HUES48 (cell line): ENCODE measurements at regions not wholly inside any gene's neighbourhood (a gene's known extent, or its start where the extent isn't known, plus 50 kb on each side); places are given as distances from the start of the nearest gene placed in this dataset.

Experiments used
- H3K27ac ChIP-seq: one replicate; pipeline ENCODE4 v1.7.0; 2013; ENCODE audit warnings: low read depth, low read length, inconsistent platforms
- H3K27me3 ChIP-seq: 2 replicates; pipeline ENCODE4 v1.6.1; 2013; ENCODE audit warnings: mild to moderate bottlenecking, low read length; ENCODE audit not compliant: control insufficient read depth, insufficient read depth
- H3K36me3 ChIP-seq: 2 replicates; pipeline ENCODE4 v1.6.1; 2013; ENCODE audit warnings: low read length; ENCODE audit not compliant: control insufficient read depth, insufficient read depth
- H3K4me1 ChIP-seq: 2 replicates; pipeline ENCODE4 v1.6.1; 2013; ENCODE audit warnings: mild to moderate bottlenecking, low read length; ENCODE audit not compliant: control insufficient read depth, insufficient read depth
- H3K4me3 ChIP-seq: 2 replicates; pipeline ENCODE4 v1.5.1; 2013; ENCODE audit warnings: mild to moderate bottlenecking, low read depth, low read length
- H3K9ac ChIP-seq: 2 replicates; pipeline ENCODE4 v1.6.1; 2013; ENCODE audit warnings: mild to moderate bottlenecking, low read depth, low read length, moderate library complexity
- H3K9me3 ChIP-seq: 2 replicates; pipeline ENCODE4 v1.6.1; 2013; ENCODE audit warnings: low read length; ENCODE audit not compliant: control insufficient read depth, insufficient read depth

GRCh38 chr3:869269-869668 is 223.6 kb upstream of the CNTN6 start:
- Histone ChIP-seq H3K36me3 (no peaks in the 10 kb centered on the region), H3K9ac (no peak overlapping the region), H3K4me3 (no peak overlapping the region), H3K4me1 (no peaks in the 10 kb centered on the region), H3K27me3 (no peaks in the 10 kb centered on the region), H3K27ac (no peak overlapping the region), H3K9me3 (no peaks in the 10 kb centered on the region)

DNA sequence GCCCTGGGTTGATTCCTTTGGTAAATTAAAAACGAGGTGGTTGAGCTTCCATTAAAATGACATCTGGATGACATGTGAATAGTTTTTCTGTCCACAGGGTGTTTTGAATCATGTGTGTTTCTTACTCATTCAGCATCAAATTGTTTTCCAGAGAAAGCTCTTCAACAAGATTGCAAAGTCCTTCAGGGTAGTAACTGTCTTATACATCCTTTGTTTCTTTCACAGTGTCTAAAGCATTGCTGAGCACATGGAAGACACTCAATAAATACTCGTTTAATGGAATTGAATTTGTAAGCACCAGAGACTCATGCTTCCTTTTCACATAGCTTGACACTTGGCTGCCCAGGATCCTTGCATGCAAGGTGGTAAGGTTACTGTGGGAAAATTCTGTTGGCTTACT is 223.1 kb upstream of the CNTN6 start:
- H3K27ac ChIP-seq, result no peak overlapping the region
- H3K9ac ChIP-seq, result no peak overlapping the region
- H3K9me3 ChIP-seq, result no peaks in the 10 kb centered on the region
- no peaks in the 10 kb centered on the region for H3K27me3 ChIP-seq
- no peaks in the 10 kb centered on the region for H3K4me1 ChIP-seq
- H3K36me3 ChIP-seq, result no peaks in the 10 kb centered on the region
- H3K4me3 ChIP-seq, result no peak overlapping the region

GRCh38 chr3:871651-872050 is 221.2 kb upstream of the CNTN6 start:
- H3K9me3 ChIP-seq, result no peaks in the 10 kb centered on the region
- H3K36me3 ChIP-seq, result no peaks in the 10 kb centered on the region
- no peak overlapping the region for H3K4me3 ChIP-seq
- H3K4me1 ChIP-seq, result no peaks in the 10 kb centered on the region
- no peaks in the 10 kb centered on the region for H3K27me3 ChIP-seq
- H3K27ac ChIP-seq, result no peak overlapping the region
- no peak overlapping the region for H3K9ac ChIP-seq

- H3K4me3 ChIP-seq, result no peak overlapping the region
- H3K27me3 ChIP-seq, result no peaks in the 10 kb centered on the region
- no peak overlapping the region for H3K27ac ChIP-seq
- H3K36me3 ChIP-seq, result no peaks in the 10 kb centered on the region
- no peaks in the 10 kb centered on the region for H3K9me3 ChIP-seq
- H3K9ac ChIP-seq, result no peak overlapping the region
- H3K4me1 ChIP-seq, result 0 out of 2 replicates have a peak, but pooled peaks cover 4% of the 10 kb centered on the region
Measured at GRCh38 chr3:877001-877400, 215.8 kb upstream of the CNTN6 start.

DNA sequence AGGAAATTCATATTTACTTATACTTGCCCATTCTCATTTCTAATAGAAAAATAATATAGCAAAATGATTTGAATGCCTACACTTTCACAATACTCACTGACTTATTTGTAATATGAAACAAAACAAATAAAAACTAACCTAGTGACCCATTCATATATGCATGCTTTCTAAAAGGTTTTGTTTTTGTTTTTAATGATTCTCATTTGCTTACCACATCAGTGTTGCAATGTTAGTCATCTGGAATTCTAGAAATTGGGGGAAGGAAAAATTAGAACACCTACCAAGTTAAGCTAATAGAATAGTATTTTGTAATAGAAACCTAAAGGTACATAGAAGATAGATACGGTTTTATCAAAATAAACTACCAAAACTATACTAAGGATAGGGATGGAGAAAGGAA is 214.1 kb upstream of the CNTN6 start:
- no peak overlapping the region for H3K4me3 ChIP-seq
- H3K27ac ChIP-seq, result no peak overlapping the region
- no peaks in the 10 kb centered on the region for H3K27me3 ChIP-seq
- no peaks in the 10 kb centered on the region for H3K9me3 ChIP-seq
- no peaks in the 10 kb centered on the region for H3K36me3 ChIP-seq
- H3K9ac ChIP-seq, result no peak overlapping the region
- H3K4me1 ChIP-seq, result 0 out of 2 replicates have a peak, but pooled peaks cover 4% of the 10 kb centered on the region

DNA sequence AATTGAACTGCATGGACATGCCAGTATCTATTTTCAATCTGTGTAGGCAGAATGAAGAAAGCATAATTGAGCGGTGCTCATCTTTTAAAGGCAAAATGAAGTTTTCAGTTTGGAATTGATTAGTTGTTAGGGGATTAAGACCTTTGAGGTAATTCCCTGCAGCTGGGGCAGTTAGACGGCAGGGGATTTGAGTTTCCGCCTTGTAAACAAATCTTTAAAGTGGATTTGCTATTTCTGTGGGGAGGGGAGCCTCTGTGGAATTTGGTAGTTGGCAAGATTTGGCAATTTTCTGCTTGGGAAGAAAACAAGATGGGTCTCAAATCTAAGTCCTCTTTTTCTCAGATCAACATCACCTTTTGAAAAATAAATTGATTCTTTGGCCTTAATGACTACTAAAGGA is 212.5 kb upstream of the CNTN6 start:
- H3K9me3 ChIP-seq, result no peaks in the 10 kb centered on the region
- H3K27me3 ChIP-seq, result no peaks in the 10 kb centered on the region
- 0 out of 2 replicates have a peak, but pooled peaks cover 4% of the 10 kb centered on the region for H3K4me1 ChIP-seq
- H3K9ac ChIP-seq, result no peak overlapping the region
- H3K36me3 ChIP-seq, result no peaks in the 10 kb centered on the region
- no peak overlapping the region for H3K27ac ChIP-seq
- no peak overlapping the region for H3K4me3 ChIP-seq

DNA sequence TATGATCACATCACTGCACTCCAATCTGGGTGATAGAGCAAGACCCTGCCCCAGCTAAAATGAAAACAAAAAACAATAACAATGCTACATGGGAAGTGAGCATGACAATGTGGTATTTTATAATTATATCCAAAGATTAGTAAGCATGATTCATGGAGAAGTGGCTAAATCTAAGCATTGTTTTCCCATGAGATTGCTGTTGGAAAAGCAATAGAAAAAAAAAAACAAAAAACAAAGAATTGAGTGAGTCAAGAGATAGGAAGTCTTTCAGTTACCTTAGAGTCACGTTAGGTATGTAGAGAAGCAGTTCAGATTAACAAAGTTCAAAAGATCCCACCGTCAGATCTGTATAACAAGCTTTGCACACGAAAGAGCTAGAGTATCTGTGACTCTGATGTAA is 210.3 kb upstream of the CNTN6 start:
- Histone ChIP-seq H3K4me3 (no peak overlapping the region), H3K27ac (no peak overlapping the region), H3K36me3 (no peaks in the 10 kb centered on the region), H3K27me3 (no peaks in the 10 kb centered on the region), H3K4me1 (0 out of 2 replicates have a peak, but pooled peaks cover 4% of the 10 kb centered on the region), H3K9me3 (no peaks in the 10 kb centered on the region), H3K9ac (no peak overlapping the region)

- Histone ChIP-seq H3K4me3 (no peak overlapping the region), H3K9ac (no peak overlapping the region), H3K4me1 (peaks cover 9% of the 10 kb centered on the region), H3K9me3 (no peaks in the 10 kb centered on the region), H3K27me3 (peaks cover 28% of the 10 kb centered on the region), H3K36me3 (no peaks in the 10 kb centered on the region), H3K27ac (no peak overlapping the region)
Measured at GRCh38 chr3:901953-902778, 190.7 kb upstream of the CNTN6 start.

DNA sequence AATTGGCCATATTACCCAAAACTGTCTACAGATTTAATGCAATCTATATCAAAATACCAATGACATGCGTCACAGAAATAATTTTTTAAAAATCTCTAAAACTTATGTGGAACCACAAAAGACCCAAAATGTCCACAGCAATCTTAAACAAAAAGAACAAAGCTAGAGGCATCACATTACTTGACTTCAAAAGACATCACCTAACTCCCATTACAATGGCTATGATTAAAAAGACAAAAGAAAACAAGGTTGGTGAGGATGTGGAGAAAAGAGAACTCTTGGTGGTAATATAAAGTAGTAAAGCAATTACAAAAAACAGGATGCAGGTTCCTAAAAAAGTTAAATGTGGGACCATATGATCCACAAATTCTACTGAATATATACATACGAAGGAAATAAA is 187.6 kb upstream of the CNTN6 start:
- H3K9ac ChIP-seq, result no peak overlapping the region
- no peak overlapping the region; the same call in 1 of the 2 replicates for H3K4me3 ChIP-seq
- H3K36me3 ChIP-seq, result no peaks in the 10 kb centered on the region
- H3K27me3 ChIP-seq, result peaks cover 28% of the 10 kb centered on the region
- H3K4me1 ChIP-seq, result peaks cover 9% of the 10 kb centered on the region
- peak overlapping the region; percentile 21 for H3K27ac ChIP-seq
- no peaks in the 10 kb centered on the region for H3K9me3 ChIP-seq

DNA sequence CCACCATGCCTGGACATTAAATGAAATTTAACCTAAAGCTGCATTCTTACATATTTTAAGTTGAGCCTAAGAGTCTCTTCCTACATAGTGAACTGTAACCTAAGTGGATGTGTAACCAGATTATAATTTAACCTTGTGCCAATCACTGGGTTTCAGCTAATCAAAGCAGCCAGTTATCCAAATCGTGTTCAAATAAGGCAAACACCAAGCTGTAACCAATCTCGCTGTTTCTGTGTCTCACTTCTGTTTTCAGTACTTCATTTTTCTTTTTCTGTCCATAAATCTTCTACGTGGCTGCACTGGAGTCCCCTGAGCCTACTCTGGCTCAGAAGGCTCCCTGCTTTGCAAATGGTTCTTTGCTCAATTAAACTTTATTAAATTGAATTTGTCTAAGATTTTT is 186.1 kb upstream of the CNTN6 start:
- H3K9ac ChIP-seq, result no peak overlapping the region
- H3K36me3 ChIP-seq, result no peaks in the 10 kb centered on the region
- peaks cover 9% of the 10 kb centered on the region for H3K4me1 ChIP-seq
- H3K9me3 ChIP-seq, result no peaks in the 10 kb centered on the region
- H3K27ac ChIP-seq, result no peak overlapping the region
- H3K27me3 ChIP-seq, result peaks cover 28% of the 10 kb centered on the region
- H3K4me3 ChIP-seq, result no peak overlapping the region

DNA sequence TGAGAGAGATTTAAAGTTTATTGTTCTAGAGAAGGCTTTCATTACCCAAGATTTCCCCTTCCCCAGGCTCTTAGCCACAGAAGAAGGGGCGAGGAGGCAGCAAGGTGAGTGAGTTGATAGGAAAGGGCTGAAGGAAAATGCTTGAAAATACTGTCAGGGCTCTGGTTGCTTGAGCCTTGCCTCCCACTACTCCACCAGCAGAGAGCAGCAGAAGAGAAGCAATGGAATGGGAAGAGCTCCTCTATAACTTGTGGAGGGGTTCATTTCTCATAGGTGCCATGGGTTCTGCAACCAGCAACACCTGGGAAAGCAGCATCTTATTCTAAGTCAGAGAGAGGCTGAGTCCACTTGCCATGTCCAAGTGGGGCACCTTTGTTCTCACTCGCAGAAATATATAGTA is 184.0 kb upstream of the CNTN6 start:
- Histone ChIP-seq H3K9ac (no peak overlapping the region), H3K36me3 (no peaks in the 10 kb centered on the region), H3K27me3 (peaks cover 21% of the 10 kb centered on the region), H3K27ac (no peak overlapping the region), H3K9me3 (no peaks in the 10 kb centered on the region), H3K4me1 (peaks cover 12% of the 10 kb centered on the region), H3K4me3 (no peak overlapping the region)
